ENCODE measurements at regions not wholly inside any gene's neighbourhood (a gene's known extent, or its start where the extent isn't known, plus 50 kb on each side); places are given as distances from the start of the nearest gene placed in this dataset.
"Not testable (repeated sequence)": the region's sequence is repeated elsewhere in the genome, so short reads cannot be mapped to it uniquely, and the experiment has no call there.

DNA sequence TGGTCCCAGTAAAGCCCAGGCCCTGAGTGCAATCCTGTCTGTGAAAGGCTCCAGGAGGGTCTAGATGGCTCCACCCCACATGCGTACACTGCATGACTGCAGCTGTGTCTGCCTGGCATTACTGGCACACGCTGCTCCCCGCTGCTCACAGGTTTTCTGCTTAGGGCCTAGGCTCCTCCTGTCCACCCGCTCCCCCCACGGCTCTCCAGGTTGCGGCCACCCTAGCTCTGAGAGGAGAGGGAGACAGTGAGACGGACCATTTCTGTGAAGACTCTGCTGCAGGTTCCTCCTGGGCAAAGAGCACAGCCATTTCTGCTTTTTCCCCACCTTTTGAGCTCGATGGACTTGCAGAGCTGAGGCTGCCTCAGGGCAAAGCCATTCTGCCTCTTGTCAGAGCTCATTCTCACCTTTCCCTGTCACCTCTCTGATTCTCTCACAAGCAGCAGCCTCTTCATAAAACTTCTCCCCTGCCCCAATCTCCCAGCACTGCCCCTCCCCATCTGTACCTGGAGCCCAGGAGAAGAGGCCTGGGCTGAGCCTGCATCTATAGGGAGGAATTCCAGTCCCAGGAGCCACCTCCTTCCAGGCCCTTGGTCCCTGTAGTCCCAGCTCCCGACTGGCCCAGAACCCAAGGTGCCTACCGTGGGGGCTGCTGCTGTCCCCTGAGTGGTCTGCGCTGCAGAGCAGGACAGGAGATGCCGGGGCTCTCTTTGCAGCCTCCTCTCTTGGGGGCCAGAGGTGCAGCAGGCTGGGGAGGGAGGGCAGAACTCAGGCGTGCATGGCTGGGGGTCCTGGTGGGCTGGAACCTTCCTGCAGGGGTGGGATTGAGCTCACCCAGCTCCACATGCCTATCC, 433.7 kb upstream of the B3GAT1 start:
- DNase-seq (ENCODE audit: low read depth in 3 of 3), result no peak

DNA sequence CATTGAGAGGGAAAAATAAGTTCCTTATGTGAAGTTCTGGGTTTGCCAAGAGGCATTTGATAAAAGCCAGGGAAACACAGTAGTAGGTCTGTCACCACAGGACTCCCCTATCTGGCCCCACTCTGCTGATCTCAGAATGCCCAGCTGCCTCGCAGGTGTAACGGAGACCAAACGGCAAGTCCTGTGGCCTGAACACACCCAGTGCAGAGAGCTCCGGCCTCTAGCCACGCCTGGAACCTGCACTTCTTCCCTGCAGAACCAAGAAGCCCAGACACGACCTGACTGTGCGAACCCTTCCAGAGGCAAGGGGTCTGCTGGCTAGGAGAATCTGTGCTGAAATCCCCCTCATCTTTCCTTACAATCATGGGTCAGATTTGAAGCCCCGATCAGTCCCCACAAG, 432.8 kb upstream of the B3GAT1 start:
- no peak for DNase-seq (ENCODE audit: low read depth in 3 of 3)

DNA sequence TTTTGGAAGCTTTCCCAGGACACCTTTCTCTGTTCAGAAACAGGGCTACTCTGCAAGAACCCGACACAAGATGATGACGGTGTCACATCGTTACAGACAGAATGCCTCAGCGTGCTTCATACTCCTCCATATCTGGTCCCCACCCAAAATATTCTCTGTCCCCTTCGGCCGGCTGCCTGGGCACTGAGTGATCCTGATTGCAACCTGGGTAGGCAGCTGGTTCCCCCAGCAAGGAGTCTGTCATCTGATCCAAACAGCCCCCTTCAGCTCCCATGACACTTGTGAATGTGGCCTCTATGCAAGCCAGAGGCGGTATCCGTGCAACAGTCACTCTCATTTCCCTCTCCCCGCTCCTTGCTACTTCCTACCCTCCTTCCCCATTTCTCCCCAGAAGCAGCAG, 431.7 kb upstream of the B3GAT1 start:
- no peak for DNase-seq (ENCODE audit: low read depth in 3 of 3)

DNA sequence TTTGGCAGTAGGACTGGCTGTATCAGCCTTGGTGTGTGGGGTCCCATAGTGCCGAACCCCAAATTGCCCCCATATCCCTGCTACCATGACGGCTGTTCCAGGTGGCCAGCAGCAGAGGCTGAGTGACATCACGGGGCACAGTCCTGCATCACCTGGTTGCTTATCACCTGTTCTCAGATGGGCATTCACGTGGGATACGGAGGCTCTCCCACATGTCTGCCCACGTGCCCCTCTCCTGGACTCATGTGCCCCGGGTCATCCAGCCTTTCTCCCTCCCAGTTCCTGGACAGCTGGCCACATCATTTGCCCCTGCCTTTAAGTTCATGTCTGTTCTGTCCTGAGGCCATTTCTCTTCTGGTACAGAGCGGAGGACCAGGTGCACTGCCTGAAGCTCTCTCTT, 431.0 kb upstream of the B3GAT1 start:
- no peak for DNase-seq (ENCODE audit: low read depth in 3 of 3)

DNA sequence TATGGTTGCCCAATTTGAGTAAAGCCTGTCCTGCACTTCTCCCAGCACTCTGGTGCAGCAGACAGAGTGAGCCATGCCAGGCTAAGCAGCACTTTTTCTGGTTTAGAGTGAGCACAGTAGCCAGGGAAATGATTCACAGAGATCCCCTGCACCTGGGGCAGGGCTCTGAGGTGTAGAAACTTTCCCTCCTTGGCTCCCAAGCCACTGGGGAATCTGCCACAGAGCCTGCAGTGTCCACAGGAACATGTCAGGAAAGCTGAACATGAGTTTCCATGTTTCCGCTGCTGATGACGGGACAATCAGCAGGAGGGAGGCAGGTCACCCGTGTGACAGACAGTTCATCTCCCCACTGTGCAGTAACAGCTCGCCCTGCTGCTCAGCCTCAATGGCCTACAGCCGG, 429.9 kb upstream of the B3GAT1 start:
- no peak for DNase-seq (ENCODE audit: low read depth in 3 of 3)

DNA sequence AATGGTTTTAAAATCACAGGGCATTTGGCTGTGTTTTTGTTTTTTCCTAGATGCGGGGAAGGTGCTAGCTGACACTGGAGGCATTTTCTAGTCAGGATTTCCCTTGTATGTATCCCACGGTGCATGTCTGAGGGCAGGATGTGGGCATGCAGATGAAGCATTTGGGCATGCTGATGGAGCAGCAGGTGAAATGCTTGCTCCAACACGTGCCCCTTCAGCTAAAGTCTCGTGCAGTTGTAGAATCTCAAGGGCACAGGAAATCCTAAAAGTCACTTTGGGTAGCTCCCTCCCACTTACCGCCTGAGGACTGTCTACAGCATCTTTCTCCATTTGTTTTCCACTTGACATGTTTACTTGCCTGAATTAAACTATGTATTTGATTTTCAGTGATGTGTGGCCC, 429.4 kb upstream of the B3GAT1 start:
- DNase-seq (ENCODE audit: low read depth in 3 of 3), result no peak

DNA sequence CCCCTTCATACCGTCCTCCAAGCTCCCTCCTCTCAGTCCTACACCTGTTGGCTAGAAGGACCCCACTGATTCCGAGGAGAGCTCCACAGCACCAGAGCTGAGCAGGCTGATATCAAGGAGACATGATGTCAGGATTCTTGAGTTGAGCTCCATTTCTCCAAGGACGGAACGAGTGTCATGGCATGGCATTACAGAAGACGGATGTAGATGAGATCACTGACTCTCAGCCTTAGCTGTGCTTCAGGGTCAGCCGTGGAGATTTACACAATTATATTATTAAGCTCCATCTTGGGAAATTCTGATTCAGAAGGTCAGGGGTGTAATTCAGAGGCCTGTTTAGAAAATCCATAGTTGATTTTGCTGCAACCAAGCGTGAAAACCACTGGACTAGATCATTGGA, 428.9 kb upstream of the B3GAT1 start:
- DNase-seq (ENCODE audit: low read depth in 3 of 3), result no peak

DNA sequence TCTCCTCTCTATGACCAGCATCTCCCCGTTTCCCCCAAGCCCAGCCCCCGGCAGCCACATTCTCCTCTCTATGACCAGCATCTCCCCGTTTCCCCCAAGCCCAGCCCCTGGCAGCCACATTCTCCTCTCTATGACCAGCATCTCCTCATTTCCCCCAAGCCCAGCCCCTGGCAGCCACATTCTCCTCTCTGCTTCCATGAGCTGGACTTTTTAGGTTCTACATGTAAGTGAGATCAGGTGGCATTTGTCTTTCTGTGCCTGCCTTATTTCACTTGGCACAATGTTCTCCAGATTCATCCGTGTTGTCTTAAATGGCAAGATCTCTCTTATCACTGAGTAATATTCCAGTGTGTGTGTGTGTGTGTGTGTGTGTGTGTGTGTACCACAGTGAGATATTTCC, 428.1 kb upstream of the B3GAT1 start:
- DNase-seq (ENCODE audit: low read depth in 3 of 3), result not testable (repeated sequence)

DNA sequence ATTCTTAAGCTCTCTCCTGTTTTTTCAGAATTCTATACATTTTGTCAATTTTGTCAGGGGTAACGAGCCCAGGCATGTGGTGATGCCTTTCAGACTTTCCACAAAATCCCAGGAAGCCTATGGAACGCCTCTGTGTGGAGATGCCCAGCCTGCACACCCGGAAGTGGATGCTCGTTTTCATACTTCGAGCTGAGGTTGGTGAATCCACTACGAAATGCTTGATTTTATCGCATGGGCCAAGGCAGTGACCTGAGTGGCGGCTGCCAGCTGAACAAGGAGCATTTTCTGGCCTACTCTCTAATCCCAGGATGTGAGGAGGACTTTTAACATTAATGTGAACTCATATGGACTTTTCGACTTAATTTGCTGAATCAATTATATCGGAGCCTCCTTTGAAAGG, 426.7 kb upstream of the B3GAT1 start:
- no peak for DNase-seq (ENCODE audit: low read depth in 3 of 3)

DNA sequence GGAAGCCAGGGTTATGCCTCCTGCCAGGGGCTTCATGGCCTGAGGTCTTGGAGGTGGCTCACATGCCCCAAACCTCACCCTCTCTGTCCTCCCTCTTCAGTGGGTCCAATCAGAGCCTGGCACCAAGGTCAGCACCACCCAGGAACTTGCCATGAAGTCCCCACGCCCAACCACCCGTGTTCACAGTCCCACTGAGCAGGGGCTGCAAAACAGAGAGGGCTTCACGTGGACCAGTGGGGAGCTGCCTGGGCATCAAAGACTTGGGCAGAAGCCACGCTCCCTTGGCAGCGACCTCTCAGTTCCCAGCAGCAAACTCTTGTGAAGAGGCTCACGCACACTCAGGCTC, 425.8 kb upstream of the B3GAT1 start:
- DNase-seq (ENCODE audit: low read depth in 3 of 3), result no peak

DNA sequence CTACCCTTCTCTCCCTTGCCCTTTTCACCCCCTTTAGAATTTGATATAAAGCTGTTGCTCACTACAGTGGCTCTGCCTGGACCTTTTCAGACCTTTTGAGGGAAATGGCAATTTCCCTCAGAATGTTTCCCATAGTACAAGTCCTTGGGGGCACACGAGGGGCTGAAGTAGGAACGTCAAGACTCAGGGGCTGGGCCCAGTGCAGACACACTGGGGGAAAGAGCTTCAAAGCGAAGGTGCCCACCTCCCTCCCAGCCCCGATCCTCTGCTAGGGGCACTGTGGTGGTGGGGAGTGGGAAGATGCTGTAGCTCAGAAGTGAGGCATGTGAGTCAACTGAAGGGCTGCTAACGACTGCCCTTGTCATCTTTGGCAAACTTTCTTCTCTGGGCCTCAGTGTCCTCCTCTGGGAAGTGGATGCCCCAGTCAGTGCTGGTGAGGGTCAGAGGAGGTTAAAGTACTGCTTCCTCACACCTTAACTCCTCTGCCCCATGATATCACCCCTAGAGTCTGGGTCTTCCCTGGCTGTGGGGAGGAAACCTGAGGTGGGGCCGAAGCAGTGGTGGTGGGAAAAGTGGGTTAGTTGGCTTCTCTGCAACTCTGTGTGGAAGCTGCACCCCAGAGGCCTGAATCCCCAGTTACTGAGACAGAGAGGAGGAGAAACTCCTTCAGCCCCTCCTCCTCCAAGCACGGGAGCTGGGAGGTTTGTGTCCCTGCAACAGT, 425.3 kb upstream of the B3GAT1 start:
- DNase-seq (ENCODE audit: low read depth in 3 of 3), result no peak

DNA sequence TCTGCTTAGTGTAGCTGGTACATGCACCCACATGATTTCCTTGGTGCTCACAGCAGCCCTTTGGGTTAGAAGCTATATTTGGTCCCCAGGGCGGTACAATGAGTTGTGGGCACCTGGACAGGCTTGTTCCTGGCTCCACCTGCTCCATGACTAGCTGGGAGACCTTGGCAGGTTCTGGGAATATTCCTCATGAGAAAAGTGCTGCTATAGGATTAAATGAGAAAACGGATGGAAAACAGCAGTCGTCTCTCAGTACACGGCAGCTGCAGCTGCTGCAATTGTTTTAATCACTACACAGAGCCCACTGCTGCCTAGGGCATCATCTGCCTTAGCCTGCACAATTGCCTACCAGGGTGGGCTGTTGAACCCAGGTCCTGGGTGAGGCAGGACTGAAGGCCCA, 424.5 kb upstream of the B3GAT1 start:
- no peak for DNase-seq (ENCODE audit: low read depth in 3 of 3)

DNA sequence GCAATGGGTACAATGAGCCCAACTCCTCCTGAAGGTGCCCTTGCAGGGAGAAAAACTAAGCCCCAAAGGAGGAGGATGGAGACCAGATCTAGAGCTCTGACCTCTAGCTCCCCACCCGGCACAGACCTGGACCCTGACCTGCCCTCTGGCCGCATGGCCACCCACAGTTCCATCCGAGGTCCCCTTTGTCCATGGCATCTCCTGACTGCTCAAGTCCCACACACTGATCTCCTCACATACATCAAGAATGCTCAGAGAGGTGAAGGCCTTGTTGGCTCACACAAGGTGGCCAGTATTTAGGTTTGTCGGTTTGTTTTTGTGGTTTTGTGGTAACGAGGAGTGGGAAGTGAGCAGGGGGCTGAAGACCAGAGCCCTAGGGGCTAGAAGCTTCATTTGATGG, 423.5 kb upstream of the B3GAT1 start:
- DNase-seq (ENCODE audit: low read depth in 3 of 3), result no peak

DNA sequence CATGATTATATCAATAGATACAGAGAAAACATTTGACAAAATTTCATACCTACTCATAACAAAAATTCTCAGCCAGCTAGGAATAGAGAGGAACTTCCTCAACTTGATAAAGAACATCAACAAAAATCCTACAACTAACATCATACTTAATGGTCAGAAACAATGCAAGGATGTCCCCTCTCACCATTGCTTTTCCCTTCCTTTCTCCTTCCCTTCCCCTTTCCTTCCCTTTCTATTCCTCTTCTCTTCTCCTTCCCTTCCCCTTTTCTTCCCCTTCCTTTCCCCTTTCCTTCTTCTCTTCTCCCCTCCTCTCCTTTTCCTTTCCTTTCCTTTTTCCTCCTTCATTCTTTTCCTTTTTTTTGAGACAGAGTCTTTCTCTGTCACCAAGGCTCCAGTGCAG, 418.3 kb upstream of the B3GAT1 start:
- no peak for DNase-seq (ENCODE audit: low read depth in 3 of 3)

DNA sequence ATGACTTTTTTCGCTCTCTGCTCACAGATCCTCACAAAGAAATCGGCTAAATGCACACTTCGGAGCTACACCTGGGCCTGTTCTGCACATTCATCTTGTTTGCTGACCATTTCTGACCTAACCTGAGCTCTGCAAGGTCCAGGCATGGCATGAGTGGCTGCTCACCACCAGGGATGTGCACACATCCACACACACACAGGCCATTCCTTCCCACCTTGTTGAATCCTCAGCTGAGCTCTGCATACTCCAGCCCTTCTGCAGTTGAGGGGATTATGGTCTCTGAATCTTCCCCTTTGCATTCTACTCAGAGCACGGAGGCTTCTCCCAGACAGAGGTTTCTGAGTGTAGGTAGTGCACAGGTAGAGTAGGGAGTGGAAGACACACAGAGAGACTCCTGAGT, 411.9 kb upstream of the B3GAT1 start:
- no peak for DNase-seq (ENCODE audit: low read depth in 3 of 3)

DNA sequence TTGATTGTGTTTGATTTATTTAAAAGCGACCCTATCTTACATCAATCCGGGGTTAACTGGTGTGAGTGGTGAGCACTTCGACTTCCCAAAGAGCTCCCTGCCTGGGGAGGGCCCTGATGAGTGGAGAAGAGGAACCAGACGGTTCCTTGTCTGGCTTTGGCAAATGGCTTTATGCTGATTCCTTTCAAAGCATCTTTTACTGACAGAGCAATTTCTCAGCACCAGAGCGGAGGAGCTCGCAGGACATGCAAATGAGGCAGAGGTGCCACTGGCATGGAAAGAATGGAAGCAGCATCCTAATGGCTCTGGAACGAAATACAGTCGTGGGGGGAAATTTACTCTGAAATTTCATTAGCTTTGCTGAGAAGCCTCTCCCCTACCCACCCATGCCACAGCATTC, 410.9 kb upstream of the B3GAT1 start:
- no peak for DNase-seq (ENCODE audit: low read depth in 3 of 3)

DNA sequence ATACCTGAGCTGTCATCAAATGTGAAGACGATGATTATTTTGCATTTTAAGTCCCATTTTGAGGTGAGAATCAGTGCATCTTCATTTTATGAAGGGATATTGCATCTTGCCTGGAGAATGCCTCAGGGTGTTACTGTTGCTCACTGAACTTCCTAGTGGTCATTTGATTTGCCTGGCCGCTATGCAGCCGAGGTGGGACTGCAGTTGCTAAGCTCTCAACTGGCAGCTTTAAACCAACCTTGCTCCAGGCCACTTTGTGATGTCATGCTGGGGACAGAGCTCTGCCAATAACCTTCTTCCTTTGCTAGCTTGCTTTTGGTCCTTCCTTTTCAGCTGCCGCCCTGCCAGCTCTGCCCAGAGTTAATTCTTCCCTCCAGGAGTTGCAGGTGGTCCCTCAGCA, 409.4 kb upstream of the B3GAT1 start:
- no peak for DNase-seq (ENCODE audit: low read depth in 3 of 3)

DNA sequence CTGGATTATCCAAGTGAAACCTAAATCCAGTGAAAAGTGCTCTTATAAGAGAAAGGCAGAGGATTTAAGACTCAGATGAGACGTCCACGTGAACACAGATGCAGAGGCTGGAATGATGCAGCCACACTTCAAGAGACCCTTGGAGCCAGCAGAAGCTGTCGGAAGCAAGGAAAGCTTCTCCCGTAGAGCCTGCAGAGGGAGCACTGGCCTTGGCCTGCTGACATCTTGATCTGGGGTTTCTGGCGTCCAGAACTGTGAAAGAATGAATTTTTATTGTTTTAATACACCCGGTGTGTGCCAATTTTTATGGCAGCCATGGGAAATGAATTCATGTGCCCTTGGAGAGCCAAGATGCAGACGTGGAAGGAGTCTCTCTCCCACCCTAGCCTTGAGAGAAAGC, 407.0 kb upstream of the B3GAT1 start:
- no peak for DNase-seq (ENCODE audit: low read depth in 3 of 3)

DNA sequence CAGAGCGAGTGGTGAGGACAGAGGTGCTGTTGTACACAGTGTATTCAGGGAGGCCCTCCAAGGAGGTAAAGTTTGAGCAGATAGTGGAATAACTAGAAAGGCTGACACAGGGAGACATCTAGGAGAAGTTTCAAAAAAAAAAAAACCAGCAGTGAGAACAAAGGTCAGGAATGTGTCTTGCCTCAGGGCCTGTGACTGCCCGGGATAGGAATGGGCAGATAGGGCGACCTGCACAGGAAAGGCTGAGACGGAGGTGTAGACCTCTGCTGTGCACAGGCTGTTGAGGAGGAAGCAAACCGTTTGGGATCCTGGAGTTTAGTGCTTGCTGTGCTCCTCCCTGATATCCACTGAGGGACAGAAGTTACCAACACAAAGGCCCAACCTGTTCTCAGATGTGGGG, 406.5 kb upstream of the B3GAT1 start:
- no peak for DNase-seq (ENCODE audit: low read depth in 3 of 3)

DNA sequence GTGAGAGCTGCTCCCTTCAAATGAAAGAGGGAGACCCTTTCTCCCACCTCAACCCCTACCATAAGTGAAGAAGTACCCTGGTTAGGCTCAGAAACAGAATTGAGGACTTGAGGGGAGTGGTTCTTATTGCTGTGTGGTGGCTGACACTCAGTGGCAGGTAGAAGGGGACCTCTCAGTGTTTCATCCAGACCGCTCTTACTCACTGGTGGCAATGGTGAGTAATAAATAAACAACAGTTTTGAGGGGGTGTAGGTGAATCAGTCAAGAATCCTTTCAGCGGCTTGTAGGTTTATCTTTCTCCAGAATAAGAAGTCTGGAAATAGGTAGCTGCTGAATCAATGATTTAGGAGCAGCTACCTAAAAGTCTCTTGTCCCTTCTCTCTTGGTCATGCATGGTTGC, 403.4 kb upstream of the B3GAT1 start:
- no peak for DNase-seq (ENCODE audit: low read depth in 3 of 3)

DNA sequence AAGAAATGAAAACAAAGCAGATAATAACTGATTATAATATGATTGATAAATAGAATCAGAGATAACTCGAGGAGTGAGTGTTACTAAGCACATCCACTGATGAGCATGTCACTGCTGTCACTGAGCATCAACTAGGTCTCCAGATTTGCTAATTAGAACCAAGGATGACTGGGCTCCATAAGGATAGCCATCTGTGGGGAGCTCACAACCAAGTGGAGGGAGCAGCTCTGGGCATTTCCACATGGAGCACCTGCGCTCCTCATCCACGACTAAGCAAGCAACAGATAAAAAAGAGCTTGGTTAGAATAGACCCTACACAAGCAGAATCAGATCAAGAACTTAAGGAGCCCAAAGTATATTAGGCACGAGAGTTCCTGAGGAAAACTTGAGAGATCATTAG, 396.0 kb upstream of the B3GAT1 start:
- no peak for DNase-seq (ENCODE audit: low read depth in 3 of 3)

DNA sequence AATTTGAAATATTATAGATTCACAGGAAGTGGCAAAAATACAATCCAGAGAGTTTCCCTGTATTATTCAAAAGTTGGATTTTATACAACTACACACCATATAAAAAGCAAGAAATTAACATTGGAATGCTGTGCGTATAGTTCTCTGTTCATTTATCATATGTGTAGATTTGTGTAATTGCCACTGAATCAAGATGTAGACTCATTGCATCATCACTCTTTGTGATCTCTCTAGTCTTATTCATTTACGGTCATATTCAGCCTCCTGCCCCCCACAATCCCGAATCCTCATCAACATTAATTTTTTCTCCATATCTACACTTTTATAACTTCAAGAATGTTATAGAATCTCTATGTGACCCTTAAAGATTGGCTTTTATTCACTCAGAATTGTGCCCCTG, 390.6 kb upstream of the B3GAT1 start:
- no peak for DNase-seq (ENCODE audit: low read depth in 3 of 3)

DNA sequence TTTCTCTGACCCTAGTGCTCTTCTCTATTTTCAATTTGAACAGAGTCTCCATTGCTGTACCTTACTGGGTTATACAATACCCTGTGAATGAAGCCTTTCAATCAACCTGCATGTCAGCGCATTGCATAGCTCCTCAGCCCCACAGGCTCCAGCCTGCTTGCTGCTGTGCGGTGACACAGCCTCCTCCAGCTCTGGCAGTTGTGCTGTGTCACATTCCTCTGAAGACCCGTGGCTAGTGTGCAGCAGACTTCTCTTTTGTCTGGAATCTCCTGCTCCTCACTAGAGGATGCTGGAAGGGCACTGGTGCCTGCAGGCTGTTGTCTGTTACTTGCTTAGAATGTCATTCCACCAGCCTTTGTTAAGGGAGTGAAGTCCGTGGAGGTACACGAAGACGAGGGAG, 390.1 kb upstream of the B3GAT1 start:
- DNase-seq (ENCODE audit: low read depth in 3 of 3), result no peak

DNA sequence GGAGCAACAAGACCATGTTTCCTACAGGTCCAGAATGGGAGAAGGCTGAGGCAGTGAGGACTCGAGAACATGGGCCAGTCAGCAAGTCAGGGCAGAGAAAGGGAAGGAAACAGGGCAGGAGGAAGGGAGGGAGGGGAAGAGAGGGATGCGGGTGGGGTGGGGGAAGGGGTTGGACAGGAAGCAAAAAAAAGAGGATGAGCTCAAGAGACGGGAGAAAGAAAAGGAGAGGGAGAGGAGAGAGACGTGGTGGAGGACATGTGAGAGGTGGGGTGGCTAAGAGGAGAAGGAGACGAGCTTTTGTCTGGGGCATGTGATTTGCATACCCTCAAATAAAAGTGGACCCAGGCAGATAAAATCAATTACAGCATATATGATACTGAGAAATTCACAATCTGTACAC, 389.5 kb upstream of the B3GAT1 start:
- no peak for DNase-seq (ENCODE audit: low read depth in 3 of 3)

Measured in stimulated activated CD4-positive, alpha-beta T cell treated with anti-CD3 and anti-CD28 coated beads, TNF-alpha, amount 100 ng/mL, for 4 hours (primary cell).